GM19035 (cell line): ENCODE measurements at regions not wholly inside any gene's neighbourhood (a gene's known extent, or its start where the extent isn't known, plus 50 kb on each side); places are given as distances from the start of the nearest gene placed in this dataset.

Source experiments
- ATAC-seq: cut with Tn5 transposase; IDR thresholded peaks from one replicate; pipeline ENCODE4 v1.9.1; 2021; ENCODE audit not compliant: unreplicated experiment

GRCh38 chr11:28520291-28520690, 412.1 kb downstream of the METTL15 start:
- ATAC-seq: no peak

GRCh38 chr11:28518825-28519224, 410.6 kb downstream of the METTL15 start:
- ATAC-seq: no peak

- ATAC-seq: no peak
Measured at GRCh38 chr11:28517621-28518020, 409.4 kb downstream of the METTL15 start.

GRCh38 chr11:28514391-28514790, 406.2 kb downstream of the METTL15 start:
- ATAC-seq: no peak

DNA sequence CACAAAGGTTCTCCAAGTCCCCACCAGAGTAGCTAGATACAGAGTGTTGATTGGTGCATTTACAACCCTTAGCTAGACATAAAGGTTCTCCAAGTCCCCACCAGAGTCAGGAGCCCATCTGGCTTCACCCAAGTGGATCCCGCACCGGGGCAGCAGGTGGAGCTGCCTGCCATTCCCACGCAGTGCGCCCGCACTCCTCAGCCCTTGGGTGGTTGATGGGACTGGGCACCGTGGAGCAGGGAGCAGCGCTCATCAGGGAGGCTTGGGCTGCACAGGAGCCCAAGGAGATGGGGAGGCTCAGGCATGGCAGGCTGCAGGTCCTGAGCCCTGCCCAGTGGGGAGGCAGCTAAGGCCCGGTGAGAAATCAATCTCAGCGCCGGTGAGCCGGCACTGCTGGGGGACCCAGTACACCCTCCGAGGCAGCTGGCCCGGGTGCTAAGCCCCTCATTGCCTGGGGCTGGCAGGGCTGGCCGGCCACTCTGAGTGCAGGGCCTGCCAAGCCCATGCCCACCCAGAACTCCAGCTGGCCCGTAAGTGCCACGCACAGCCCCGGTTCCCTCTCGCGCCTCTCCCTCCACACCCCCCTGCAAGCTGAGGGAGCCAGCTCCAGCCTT, 404.1 kb downstream of the METTL15 start:
- no peak for ATAC-seq

- ATAC-seq: no peak
Measured at GRCh38 chr11:28505232-28505631, 397.0 kb downstream of the METTL15 start.

DNA sequence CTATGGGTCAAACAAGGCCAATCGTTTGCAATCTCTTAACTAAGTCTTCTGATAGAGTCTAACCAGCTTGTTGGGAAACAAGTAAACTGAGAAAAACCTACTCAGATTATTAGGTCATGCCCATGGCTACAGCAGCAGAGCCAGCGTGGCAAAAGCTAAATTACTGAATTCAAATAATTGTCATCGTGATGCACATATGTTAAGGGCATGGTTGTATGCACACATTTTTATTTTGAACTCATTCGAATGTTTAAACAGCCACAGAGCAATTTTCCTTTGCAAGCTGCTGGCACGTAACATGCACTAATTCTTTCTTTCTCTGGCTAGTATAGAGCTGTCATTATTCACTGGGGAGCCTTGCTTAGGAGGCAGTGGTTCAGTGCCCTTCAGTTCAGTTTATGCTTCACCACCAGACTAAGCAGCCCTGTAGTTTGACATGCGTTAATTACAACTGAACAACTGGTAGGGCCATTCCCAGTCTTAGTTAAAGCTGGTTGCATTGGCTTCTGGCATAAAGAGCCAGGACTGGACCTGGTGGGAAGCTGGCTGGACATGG, 396.4 kb downstream of the METTL15 start:
- no peak for ATAC-seq

GRCh38 chr11:28495333-28495732, 387.1 kb downstream of the METTL15 start:
- no peak for ATAC-seq

- no peak for ATAC-seq
Measured at GRCh38 chr11:28491431-28491830, 383.2 kb downstream of the METTL15 start.

DNA sequence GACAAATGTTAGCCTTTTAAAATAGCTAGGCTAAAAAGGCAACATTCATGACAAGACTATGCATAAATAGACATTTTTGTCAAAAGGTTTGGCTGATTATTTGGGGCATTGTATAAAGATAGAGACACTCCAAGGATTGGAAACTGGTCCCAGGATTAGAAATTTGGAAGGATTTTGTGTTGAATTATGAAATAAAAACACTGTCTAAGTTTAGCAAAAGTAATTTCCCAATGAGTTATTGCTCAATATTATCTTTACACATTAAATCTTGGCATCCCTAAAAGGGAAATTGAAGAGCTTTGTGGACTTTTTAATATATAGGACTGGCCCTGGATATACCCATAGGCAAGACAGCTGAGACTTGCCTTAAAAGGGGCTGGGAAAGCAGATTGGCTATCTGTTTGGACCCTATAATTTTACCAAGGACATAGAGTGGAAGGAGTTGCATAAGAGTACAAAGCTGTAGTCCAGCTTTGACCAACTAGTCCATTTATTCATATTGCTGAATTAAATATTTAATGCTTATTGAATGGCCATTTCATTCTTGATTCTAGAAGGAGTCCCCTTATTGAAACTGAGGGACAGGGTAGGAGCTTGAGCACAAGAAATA, 382.7 kb downstream of the METTL15 start:
- ATAC-seq: no peak

- no peak for ATAC-seq
Measured at GRCh38 chr11:28488336-28488735, 380.1 kb downstream of the METTL15 start.

- no peak for ATAC-seq
Measured at GRCh38 chr11:28483072-28483867, 375.1 kb downstream of the METTL15 start.

DNA sequence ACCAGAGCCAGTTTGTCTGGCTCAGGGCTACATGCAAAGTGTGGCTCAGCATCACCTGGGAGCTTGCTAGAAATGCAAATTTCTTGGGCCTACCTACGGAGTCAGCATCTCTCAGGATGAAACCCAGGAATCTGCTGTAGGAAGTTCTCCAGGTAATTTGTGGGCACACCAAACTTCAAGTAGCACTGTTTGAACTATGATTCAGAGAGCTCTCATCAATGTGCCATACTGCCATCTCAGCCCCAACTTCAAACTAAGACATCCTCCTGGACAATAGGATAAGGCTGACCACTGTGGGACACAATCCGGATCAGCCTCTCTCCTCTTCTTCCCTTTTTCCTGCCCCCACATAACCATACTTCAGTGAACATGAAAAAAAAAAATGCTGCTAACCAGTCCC, 374.5 kb downstream of the METTL15 start:
- no peak for ATAC-seq

DNA sequence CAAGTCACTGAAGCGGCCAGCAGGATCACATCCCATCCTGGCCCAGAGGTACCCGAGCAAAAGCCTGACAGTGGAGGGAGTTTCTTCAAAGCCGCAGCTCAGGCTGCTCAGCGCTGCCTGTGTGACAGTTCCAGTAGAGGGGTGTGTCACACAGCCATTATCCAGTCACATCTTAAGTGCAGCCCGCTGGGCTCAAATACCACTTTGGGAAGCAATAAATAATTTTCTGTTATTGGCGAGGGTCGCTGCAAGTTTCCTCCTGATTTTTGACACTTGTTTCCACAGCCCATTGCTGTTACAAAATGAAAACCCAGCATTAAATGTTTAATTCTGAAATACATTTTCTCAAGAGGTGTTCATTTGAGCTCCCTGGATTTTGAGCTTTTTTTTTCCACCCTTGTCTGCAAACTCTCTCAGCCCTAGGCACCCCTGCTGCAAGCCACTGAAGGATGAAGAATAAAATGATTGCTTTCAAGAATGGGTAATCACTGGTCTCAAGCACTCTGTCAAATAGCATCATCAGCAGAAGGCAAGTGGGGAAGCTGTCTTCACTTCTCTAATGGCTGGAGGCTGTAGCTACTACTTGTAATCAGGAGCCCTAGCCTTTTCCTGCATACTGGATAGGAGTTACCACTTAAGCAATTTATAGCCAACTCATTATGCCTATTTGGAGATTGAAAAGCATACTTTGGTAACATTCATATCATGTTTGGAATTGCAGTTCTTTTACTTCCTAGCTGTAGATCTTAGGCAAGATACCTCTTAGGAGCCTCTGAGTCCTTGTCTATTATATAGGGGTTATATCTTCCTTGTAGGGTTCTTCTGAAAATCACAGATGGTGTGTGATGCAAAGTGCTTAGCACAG, 373.7 kb downstream of the METTL15 start:
- ATAC-seq: no peak

GRCh38 chr11:28480406-28480805, 372.2 kb downstream of the METTL15 start:
- ATAC-seq: no peak

- no peak for ATAC-seq
Measured at GRCh38 chr11:28476864-28477263, 368.7 kb downstream of the METTL15 start.

DNA sequence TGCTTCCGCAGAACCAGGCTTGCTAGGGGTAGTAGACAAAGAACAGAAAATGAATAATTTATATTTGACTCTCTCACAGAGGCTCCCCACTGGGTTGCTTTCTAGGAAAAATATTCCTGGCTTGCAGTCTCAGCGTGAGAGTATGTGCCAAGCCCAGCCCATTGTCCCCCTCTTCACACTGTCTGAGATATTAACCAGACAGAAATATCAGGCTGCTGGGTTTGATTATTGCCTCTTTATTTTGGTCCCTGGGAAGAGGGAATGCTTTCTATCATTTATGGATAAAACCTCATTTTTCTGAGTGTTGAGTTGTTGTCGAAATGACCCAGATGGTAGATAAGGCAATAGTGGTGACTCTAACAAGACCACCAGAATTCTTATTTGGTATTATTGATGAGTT, 367.9 kb downstream of the METTL15 start:
- ATAC-seq: no peak

GRCh38 chr11:28472904-28473303, 364.7 kb downstream of the METTL15 start:
- no peak for ATAC-seq

GRCh38 chr11:28471537-28471936, 363.3 kb downstream of the METTL15 start:
- ATAC-seq: no peak

DNA sequence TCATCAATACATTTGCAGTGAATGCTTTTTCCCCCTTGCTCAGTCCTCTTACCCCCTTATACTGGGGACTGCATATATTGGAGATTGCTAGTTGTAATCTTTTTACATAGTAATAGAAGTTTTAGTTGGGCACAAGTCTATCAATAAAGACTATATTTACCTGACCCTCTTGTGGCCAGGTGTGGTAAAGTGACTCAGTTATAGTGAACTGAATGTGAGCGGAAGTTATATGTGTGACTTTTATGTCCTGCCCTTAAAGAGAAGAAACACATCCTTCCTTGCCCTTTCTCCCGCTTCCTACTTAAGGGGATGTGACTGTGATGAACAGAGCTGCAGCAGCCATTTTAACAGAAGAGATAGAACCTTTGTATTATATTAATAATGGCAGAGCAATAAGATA, 362.0 kb downstream of the METTL15 start:
- ATAC-seq: no peak

GRCh38 chr11:28466506-28466905, 358.3 kb downstream of the METTL15 start:
- no peak for ATAC-seq
